ENCODE measurements at regions not wholly inside any gene's neighbourhood (a gene's known extent, or its start where the extent isn't known, plus 50 kb on each side); places are given as distances from the start of the nearest gene placed in this dataset.

DNA sequence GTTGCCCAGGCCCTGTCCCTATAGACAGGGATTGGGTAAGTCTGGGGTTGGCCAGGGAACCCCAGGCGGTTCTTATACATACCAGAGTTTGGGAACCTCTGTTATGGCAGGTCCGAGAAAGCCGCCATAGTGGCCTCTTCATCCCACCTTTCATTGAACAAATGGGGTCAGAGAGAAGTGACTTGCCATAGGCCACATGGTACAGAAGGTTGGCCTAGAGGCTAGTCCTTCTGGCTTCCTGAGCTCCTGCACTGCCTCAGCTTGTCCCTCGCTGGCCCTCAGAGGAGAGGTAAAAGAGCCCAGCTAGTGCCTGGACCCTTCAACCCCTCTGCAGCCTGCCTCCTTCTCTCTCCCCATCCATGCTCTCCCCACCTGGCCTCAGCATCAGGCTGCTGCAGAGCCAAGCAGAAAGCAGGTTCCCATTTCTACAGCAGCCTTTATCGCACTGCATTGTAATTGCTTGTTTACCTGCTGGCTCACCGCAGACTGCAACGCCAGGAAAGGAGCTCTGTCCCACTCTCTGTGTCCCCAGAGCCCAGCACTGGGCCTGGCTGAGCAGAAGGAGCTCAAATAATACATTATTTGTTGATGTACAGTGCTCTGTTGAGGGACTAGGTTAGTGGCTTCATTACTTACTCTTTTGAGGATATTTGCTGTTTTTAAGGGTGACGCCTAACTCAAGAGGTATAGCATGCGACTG is 103.6 kb downstream of the TRIM29 start:
- no peak for FAIRE-seq
- no peak for DNase-seq (ENCODE audit: insufficient read length, low spot score)
- TF ChIP-seq, protein P1, sequence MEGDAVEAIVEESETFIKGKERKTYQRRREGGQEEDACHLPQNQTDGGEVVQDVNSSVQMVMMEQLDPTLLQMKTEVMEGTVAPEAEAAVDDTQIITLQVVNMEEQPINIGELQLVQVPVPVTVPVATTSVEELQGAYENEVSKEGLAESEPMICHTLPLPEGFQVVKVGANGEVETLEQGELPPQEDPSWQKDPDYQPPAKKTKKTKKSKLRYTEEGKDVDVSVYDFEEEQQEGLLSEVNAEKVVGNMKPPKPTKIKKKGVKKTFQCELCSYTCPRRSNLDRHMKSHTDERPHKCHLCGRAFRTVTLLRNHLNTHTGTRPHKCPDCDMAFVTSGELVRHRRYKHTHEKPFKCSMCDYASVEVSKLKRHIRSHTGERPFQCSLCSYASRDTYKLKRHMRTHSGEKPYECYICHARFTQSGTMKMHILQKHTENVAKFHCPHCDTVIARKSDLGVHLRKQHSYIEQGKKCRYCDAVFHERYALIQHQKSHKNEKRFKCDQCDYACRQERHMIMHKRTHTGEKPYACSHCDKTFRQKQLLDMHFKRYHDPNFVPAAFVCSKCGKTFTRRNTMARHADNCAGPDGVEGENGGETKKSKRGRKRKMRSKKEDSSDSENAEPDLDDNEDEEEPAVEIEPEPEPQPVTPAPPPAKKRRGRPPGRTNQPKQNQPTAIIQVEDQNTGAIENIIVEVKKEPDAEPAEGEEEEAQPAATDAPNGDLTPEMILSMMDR (IDR thresholded peaks at IDR 0.05; ENCODE audit: insufficient read depth, missing control alignments) = no peak

DNA sequence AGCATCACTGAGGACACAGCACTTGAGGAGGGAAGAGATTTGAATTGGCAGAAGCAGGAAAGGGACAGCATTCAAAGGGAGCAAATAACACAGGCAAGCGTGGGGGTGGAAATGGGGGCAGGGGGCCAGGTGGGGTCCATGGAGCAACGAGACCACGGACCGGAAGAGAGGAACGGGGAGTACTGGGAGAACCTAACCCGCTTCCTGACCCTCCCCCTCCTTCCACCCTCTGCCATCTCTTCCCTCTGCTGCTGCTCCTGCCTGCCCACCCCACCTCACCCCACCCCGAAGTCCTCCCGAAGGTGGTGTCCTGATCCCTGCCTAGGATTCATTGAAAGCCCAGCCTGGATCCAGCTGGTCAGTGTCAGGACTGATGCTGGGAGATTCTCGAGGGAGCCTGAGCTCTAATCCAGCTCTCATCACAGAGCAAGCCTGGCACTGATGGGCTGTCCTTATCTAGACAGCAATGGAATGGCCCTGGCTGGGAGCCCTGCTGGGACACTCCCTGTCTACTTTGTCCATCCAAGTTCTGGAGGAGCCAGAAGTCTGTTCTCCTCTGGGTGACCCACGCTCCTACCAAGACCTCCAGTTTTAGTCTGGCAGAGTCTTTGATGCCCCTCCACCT is 105.0 kb downstream of the TRIM29 start:
- FAIRE-seq = no peak
- no peak for DNase-seq (ENCODE audit: insufficient read length, low spot score)
- TF ChIP-seq, protein P1 (IDR thresholded peaks at IDR 0.05; ENCODE audit: insufficient read depth, missing control alignments) = no peak

DNA sequence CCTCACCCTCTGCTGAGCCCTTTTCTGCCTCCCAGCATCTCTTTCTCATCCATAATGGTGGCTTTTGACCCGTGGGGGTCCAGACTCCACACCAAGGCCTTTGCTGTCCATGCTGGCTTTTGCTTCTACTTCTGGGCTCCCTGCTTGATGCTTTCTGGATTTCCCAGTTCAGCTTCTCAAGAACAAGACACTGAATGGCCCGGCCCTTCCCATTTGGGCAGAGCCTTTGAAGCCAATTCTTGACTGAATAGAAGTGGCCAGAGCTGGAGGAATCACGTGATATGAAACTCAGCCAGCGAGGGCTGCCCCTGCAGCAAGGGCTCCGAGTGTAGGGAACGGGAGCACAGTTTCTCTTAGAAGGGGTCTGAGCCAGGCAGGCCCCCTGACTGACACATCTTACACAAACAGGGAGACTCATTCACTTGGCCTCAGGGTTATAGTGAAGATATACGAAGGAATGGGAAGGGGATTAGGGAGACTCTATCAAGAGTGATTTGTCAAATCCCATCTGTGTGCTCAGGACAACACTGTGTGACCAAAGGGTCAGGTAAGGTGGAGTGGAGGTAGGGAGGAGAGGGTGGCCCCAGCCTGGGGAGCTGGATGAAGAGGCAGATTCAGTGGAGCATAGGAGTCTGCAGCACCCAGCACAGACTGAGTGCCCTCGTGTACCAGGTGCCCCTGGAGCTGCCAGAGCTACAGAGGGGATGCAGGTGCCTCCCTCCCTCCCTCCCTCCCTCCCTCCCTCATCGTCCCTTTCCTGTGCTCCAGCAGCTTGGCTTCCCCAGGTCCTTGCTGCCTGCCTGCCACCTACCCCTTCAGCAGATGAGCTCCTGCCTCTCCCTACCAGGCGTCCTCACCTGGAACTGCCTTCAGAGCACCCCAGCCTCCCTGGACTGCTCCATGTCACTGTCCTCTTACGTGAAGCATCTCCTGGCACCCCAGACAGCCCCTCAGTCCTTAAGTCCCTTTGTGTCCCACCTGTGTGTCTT is 106.0 kb downstream of the TRIM29 start:
- TF ChIP-seq, protein P1 (IDR thresholded peaks at IDR 0.05; ENCODE audit: insufficient read depth, missing control alignments) = no peak
- FAIRE-seq (no peak), DNase-seq (ENCODE audit: insufficient read length, low spot score) (no peak)

DNA sequence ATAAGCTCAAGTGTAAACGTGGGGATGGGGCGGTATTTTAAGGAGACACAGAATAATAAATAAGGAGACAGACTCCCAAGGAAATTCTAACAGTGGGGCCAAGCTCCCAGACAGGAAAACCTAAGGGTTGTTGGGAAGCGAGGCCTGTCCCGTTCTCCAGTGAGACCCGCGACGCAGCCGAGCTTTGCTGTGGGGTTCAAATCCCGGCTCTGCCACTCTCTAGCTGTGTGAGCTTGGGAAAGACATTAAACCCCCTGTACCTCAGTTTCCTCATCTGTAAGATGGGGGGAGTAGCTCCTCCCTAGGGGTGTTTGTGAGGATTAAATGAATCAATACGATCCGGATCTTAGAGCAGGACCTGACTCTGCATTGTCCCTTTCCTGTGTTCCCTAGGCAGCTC is 106.8 kb downstream of the TRIM29 start:
- FAIRE-seq (no peak), DNase-seq (ENCODE audit: insufficient read length, low spot score) (no peak)
- TF ChIP-seq, protein P1 (IDR thresholded peaks at IDR 0.05; ENCODE audit: insufficient read depth, missing control alignments) = no peak

DNA sequence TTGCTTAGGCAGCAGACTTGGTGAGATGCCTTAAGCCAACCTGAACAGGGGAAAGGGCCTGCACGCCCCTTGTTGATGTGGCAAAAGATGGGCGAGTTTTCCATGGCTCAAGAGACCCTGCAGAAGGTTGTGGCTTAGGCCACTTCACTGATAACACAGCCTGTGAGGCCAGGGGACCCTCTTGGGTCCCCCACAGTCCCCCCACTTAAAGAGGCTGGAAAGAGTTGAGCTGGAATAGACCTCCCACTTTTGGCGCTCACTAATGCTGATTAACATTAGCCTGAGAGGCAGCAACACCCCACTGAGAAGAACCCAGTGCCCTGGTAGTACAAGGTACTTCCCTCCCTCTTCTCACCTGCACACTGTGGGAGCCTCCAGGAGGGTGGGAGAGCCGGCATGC is 107.5 kb downstream of the TRIM29 start:
- FAIRE-seq (no peak), DNase-seq (ENCODE audit: insufficient read length, low spot score) (no peak)
- TF ChIP-seq, protein P1 (IDR thresholded peaks at IDR 0.05; ENCODE audit: insufficient read depth, missing control alignments) = no peak

DNA sequence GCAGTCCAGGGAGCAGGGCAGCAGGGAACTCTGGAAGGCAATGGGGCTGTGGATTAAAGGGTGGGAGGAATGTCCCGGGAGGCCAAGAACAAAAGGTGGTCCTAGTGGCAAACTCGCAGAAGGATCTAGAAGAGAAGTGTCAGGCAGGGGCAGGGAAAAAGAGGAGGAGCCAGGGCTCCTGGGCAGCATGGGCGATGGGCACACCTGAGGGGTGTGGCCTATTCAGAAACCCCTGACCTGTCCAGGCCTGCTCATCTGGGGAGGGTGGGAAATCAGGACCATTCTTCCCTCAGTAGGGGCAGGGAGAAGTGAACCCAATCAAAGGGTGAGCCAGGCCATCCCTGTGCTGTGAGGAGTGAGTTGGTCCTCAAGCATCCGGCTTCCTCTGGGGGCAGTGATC is 108.6 kb downstream of the TRIM29 start:
- FAIRE-seq = no peak
- TF ChIP-seq, protein P1 (IDR thresholded peaks at IDR 0.05; ENCODE audit: insufficient read depth, missing control alignments) = no peak
- DNase-seq (ENCODE audit: insufficient read length, low spot score) = no peak

Measured in D721Med (cell line).